Neuronal stem cell (in vitro differentiated cells): ENCODE measurements at regions not wholly inside any gene's neighbourhood (a gene's known extent, or its start where the extent isn't known, plus 50 kb on each side); places are given as distances from the start of the nearest gene placed in this dataset.
"Not testable (repeated sequence)": the region's sequence is repeated elsewhere in the genome, so short reads cannot be mapped to it uniquely, and the experiment has no call there.

ENCODE experiments used
- DNase-seq: peaks from one replicate; pipeline ENCODE4 v3.0.0-alpha.2; 2013; ENCODE audit warnings: low spot score
- H2AFZ ChIP-seq: one replicate; pipeline ENCODE4 v1.6.1; 2013; ENCODE audit warnings: mild to moderate bottlenecking, low read length, inconsistent platforms
- H2AK5ac ChIP-seq: 2 replicates; pipeline ENCODE4 v1.6.1; 2013; ENCODE audit warnings: low read depth, mild to moderate bottlenecking, inconsistent platforms, low read length, moderate library complexity, mixed read lengths
- H2BK120ac ChIP-seq: 2 replicates; pipeline ENCODE4 v1.6.1; 2013; ENCODE audit warnings: low read depth, mild to moderate bottlenecking, inconsistent platforms, low read length, moderate library complexity, mixed read lengths
- H2BK12ac ChIP-seq: one replicate; pipeline ENCODE4 v1.6.1; 2013; ENCODE audit warnings: low read length, inconsistent platforms
- H2BK15ac ChIP-seq: 2 replicates; pipeline ENCODE4 v1.6.1; 2013; ENCODE audit warnings: mild to moderate bottlenecking, low read length, inconsistent platforms, mixed read lengths
- H2BK5ac ChIP-seq: one replicate; pipeline ENCODE4 v1.6.1; 2013; ENCODE audit warnings: inconsistent platforms, mild to moderate bottlenecking, low read length, moderate library complexity
- H3K14ac ChIP-seq: one replicate; pipeline ENCODE4 v1.6.1; 2013; ENCODE audit warnings: low read length, inconsistent platforms
- H3K18ac ChIP-seq: 2 replicates; pipeline ENCODE4 v1.6.1; 2013; ENCODE audit warnings: low read length, inconsistent platforms
- H3K23ac ChIP-seq: 2 replicates; pipeline ENCODE4 v1.6.1; 2013; ENCODE audit warnings: low read depth, mild to moderate bottlenecking, mixed read lengths, low read length, inconsistent platforms; ENCODE audit not compliant: poor library complexity
- H3K27ac ChIP-seq: replicated peaks from 3 replicates; pipeline ENCODE4 v1.5.1; 2013; ENCODE audit warnings: low read length, inconsistent platforms
- H3K27me3 ChIP-seq, 3 experiments: 2 replicates each; pipeline ENCODE4 v1.6.1; 2013; ENCODE audit warnings: low read length in 3 of 3, mild to moderate bottlenecking in 2 of 3, inconsistent platforms in 1 of 3, low read depth in 1 of 3, mixed read lengths in 1 of 3, moderate library complexity in 1 of 3; ENCODE audit not compliant: control insufficient read depth in 3 of 3, insufficient read depth in 3 of 3
- H3K36me3 ChIP-seq, 2 donors: replicated peaks in 1 of 2; 2 replicates each; pipeline ENCODE4 v1.6.1; 2013; ENCODE audit warnings: low read length in 2 of 2; ENCODE audit not compliant: control insufficient read depth in 2 of 2, insufficient read depth in 2 of 2
- H3K4ac ChIP-seq: 2 replicates; pipeline ENCODE4 v1.6.1; 2013; ENCODE audit warnings: inconsistent platforms, mild to moderate bottlenecking, low read length, moderate library complexity
- H3K4me1 ChIP-seq, 2 donors: 1 replicate in 1 of 2; 2 replicates in 1 of 2; pipeline ENCODE4 v1.6.1; 2013; ENCODE audit warnings: low read length in 2 of 2, low read depth in 1 of 2; ENCODE audit not compliant: control insufficient read depth in 2 of 2, insufficient read depth in 1 of 2
- H3K4me2 ChIP-seq: one replicate; pipeline ENCODE4 v1.6.1; 2013; ENCODE audit warnings: mild to moderate bottlenecking, low read length, inconsistent platforms; ENCODE audit not compliant: insufficient read depth, poor library complexity, severe bottlenecking
- H3K4me3 ChIP-seq, 2 donors: 2 replicates each; pipeline ENCODE4 v1.5.1; 2013; ENCODE audit warnings: low read length in 2 of 2, mild to moderate bottlenecking in 2 of 2, inconsistent platforms in 1 of 2, moderate library complexity in 1 of 2
- H3K79me1 ChIP-seq: one replicate; pipeline ENCODE4 v1.6.1; 2013; ENCODE audit warnings: low read depth, mild to moderate bottlenecking, inconsistent platforms, low read length, moderate library complexity
- H3K9ac ChIP-seq: one replicate; pipeline ENCODE4 v1.6.1; 2013; ENCODE audit warnings: mild to moderate bottlenecking, low read depth, low read length, inconsistent platforms; ENCODE audit not compliant: poor library complexity
- H3K9me3 ChIP-seq, 2 donors: replicated peaks in 1 of 2; 2 replicates each; pipeline versions ENCODE3 to v1.6.1; 2013; ENCODE audit warnings: low read length in 2 of 2, mild to moderate bottlenecking in 2 of 2, inconsistent platforms in 1 of 2, low read depth in 1 of 2, mixed read lengths in 1 of 2, moderate library complexity in 1 of 2; ENCODE audit not compliant: control insufficient read depth in 2 of 2, insufficient read depth in 1 of 2
- H4K8ac ChIP-seq: one replicate; pipeline ENCODE4 v1.6.1; 2013; ENCODE audit warnings: low read depth, mild to moderate bottlenecking, inconsistent platforms, low read length, moderate library complexity
- H4K91ac ChIP-seq: one replicate; pipeline ENCODE4 v1.6.1; 2013; ENCODE audit warnings: low read length, low read depth, mild to moderate bottlenecking, inconsistent platforms; ENCODE audit not compliant: poor library complexity
- WGBS, 2 donors: extraction: QIAGEN DNeasy Blood & Tissue Kit; methylation state at CpG; one replicate each; pipeline ENCODE4 v1.1.7; 2013; ENCODE audit warnings: missing lambda C conversion rate in 2 of 2, mixed read lengths in 1 of 2; ENCODE audit not compliant: insufficient read length in 2 of 2, insufficient replicate concordance in 1 of 2; ENCODE audit errors: extremely low coverage in 2 of 2; 5-methylcytosine and 5-hydroxymethylcytosine counted together

DNA sequence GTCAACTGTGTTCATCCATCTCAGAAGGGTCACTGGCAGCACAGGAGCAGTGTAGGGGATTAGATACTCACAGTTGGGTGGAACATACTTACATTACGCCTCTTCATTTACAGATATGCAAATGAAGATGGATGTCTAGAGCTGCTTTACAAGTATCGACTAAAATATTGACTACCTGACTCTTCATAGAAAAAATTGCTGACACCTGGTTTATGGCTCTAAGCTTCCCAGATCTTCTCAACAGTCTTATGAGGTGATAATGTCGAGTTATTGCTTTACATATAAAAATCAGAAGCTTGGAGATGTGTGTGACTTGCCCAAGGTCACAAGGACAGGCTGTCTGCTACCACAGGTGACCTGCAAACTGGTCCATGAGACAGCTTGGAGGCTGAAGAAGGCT lies 677.2 kb downstream of the TYW1 start:
- Histone ChIP-seq H3K4ac (no peak overlapping the region), H4K8ac (no peak overlapping the region), H3K14ac (no peak overlapping the region), H4K91ac (no peak overlapping the region), H3K27ac (no peak overlapping the region), H3K27me3 (no peaks in the 10 kb centered on the region), H3K4me2 (no peak overlapping the region), H3K36me3 (no peaks in the 10 kb centered on the region), H2BK15ac (no peak overlapping the region), H3K9me3 (peaks cover 0 to 5% of the 10 kb centered on the region in 2 donors), H2BK120ac (no peak overlapping the region), H3K4me1 (no peaks in the 10 kb centered on the region), H2BK12ac (no peak overlapping the region), H3K4me3 (no peak overlapping the region), H2AFZ (no peak overlapping the region), H3K9ac (no peak overlapping the region), H3K18ac (no peak overlapping the region), H2AK5ac (no peak overlapping the region), H3K23ac (no peak overlapping the region), H3K79me1 (no peaks in the 10 kb centered on the region), H2BK5ac (no peak overlapping the region)
- no CpG with 5 or more reads among the region's 3 CpGs for WGBS, 2 donors
- DNase-seq: no peak

DNA sequence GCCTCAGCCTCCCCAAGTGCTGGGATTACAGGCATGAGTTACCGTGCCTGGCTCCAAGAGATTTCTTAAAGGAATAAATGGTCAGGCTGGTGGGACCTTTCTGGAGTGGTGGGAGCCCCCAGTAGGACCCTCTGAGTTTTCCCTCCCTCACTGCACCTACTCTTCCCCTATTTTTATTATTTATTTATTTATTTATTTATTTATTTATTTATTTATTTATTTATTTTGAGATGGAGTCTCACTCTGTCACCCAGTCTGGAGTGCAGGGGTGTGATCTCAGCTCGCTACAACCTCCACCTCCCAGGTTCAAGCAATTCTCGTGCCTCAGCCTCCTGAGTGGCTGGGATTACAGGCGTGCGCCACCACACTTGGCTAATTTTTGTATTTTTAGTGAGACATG lies 678.2 kb downstream of the TYW1 start:
- H2BK12ac ChIP-seq, H3K4me2 ChIP-seq, H2BK120ac ChIP-seq, H3K4ac ChIP-seq, H4K91ac ChIP-seq, H3K27ac ChIP-seq, H2AK5ac ChIP-seq, H4K8ac ChIP-seq, H3K18ac ChIP-seq, H3K9ac ChIP-seq, H3K23ac ChIP-seq, H3K9me3 ChIP-seq, H2BK15ac ChIP-seq, H2AFZ ChIP-seq, H3K4me1 ChIP-seq, H3K14ac ChIP-seq, DNase-seq, H3K79me1 ChIP-seq, H3K4me3 ChIP-seq, H2BK5ac ChIP-seq, H3K36me3 ChIP-seq, H3K27me3 ChIP-seq: not testable (repeated sequence)
- no CpG with 5 or more reads among the region's 5 CpGs for WGBS, 2 donors

DNA sequence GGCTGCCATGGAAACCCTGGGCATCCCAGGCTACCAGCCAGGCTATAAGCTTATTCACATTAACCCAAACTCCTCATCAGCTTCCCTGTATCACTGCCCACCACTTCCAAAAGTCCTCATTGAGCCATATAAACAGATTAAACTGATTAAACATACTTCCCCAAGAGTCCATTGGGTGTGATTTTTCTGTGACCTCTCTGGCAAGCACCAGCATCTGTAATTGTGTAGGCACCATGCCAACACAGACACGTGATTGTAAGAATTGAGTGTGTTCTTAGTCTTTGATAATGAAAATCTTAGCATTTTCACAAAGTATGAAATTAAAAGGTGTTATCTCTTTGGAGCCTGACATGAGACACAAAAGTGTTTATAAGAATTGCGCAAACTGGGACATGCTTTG lies 679.3 kb downstream of the TYW1 start:
- H3K9ac ChIP-seq: no peak overlapping the region
- H3K27me3 ChIP-seq: no peaks in the 10 kb centered on the region
- H2BK120ac ChIP-seq: no peak overlapping the region
- no peak overlapping the region for H4K91ac ChIP-seq
- no peak overlapping the region for H2BK15ac ChIP-seq
- H3K27ac ChIP-seq: no peak overlapping the region
- H3K18ac ChIP-seq: no peak overlapping the region
- H3K14ac ChIP-seq: no peak overlapping the region
- no peak overlapping the region for H3K4me2 ChIP-seq
- H3K4me3 ChIP-seq: no peak overlapping the region
- no peak overlapping the region for H2AFZ ChIP-seq
- H3K4me1 ChIP-seq: no peaks in the 10 kb centered on the region
- no peaks in the 10 kb centered on the region for H3K36me3 ChIP-seq
- DNase-seq: no peak
- no peaks in the 10 kb centered on the region for H3K79me1 ChIP-seq
- no peak overlapping the region for H3K4ac ChIP-seq
- H2BK12ac ChIP-seq: no peak overlapping the region
- H3K9me3 ChIP-seq: peaks cover 0 to 5% of the 10 kb centered on the region in 2 donors
- H2AK5ac ChIP-seq: no peak overlapping the region
- no peak overlapping the region for H2BK5ac ChIP-seq
- no peak overlapping the region for H3K23ac ChIP-seq
- no CpG with 5 or more reads among the region's 2 CpGs for WGBS, 2 donors
- H4K8ac ChIP-seq: no peak overlapping the region

DNA sequence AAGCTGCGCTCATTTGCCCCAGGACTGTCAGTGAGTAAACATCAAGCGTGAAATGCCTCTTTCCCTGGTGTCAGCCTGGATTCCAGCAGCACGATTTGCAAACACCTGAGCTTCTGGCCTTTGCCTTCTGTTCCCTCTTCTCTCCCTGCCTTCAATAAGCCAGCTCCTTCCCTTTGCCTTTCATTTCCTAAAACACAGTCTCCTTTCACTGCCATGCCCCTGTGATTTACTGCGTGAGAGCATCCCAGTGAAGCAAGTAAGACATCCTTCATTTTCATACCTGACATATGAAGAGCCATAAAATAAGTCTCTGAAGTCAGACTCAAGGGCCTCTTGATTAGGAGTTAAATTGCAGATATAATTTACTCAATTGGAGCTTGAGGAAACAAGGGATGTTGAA lies 681.8 kb downstream of the TYW1 start:
- Histone ChIP-seq H3K23ac (no peak overlapping the region), H2BK12ac (no peak overlapping the region), H2AK5ac (no peak overlapping the region), H3K4ac (no peak overlapping the region), H3K9ac (no peak overlapping the region), H3K27me3 (no peaks in the 10 kb centered on the region), H3K27ac (no peak overlapping the region), H2AFZ (no peak overlapping the region), H3K14ac (no peak overlapping the region), H3K4me1 (no peaks in the 10 kb centered on the region), H2BK120ac (no peak overlapping the region), H2BK5ac (no peak overlapping the region), H3K36me3 (no peaks in the 10 kb centered on the region), H2BK15ac (no peak overlapping the region), H3K79me1 (no peaks in the 10 kb centered on the region), H3K18ac (no peak overlapping the region), H4K8ac (no peak overlapping the region), H3K4me2 (no peak overlapping the region), H3K4me3 (no peak overlapping the region), H4K91ac (no peak overlapping the region), H3K9me3 (peaks cover 0 to 2% of the 10 kb centered on the region in 2 donors)
- no CpG with 5 or more reads among the region's 4 CpGs for WGBS, 2 donors
- no peak for DNase-seq
